Putamen (tissue), 1 donor: ENCODE measurements at regions not wholly inside any gene's neighbourhood (a gene's known extent, or its start where the extent isn't known, plus 50 kb on each side); places are given as distances from the start of the nearest gene placed in this dataset.

Source experiments
- DNase-seq: peaks from one replicate; pipeline ENCODE4 v3.0.0-alpha.2; 2016; ENCODE audit warnings: low spot score

DNA sequence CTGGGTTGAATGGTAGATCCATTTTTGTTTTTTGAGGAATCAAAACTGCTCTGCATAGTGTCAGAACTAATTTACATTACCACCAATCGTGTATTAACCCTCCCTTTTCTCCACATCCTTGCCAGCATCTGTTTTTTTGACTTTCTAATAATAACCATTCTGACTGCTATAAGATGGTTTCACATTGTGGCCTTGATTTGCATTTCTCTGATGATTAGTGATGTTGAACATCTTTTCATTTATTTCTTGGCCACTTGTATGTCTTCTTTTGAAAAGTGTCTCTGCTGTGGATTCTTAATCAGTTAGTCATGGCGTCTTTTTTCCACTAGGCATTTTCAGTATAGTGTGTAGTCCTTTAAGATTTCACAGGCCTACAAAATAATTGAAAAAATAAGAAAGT is 2144.3 kb upstream of the C9orf72 start:
- DNase-seq = no peak

DNA sequence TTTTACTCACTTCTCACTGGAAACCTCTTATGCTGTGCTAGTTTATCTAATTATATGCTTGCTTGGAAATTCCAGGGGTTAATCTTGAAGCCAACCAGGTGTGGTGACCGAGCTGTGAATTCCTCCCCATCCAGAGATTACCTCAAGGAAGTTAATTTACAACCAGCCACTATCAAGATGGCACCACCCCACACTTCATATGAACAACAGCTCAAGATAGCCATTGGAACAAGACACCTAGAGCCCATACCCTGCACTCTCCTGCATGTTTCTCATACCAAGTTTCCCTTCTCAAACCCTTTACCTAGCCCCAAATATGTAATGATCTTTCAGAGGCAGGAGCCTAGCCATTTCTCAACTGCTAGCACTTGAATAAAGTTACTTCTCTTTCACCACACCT is 2156.9 kb upstream of the C9orf72 start:
- no peak for DNase-seq

GRCh38 chr9:29740518-29740917 is 2167.2 kb upstream of the C9orf72 start:
- no peak for DNase-seq

GRCh38 chr9:29741169-29741568 is 2167.9 kb upstream of the C9orf72 start:
- DNase-seq = peak; percentile 3

GRCh38 chr9:29750062-29750461 is 2176.8 kb upstream of the C9orf72 start:
- DNase-seq = no peak

- no peak for DNase-seq
Measured at GRCh38 chr9:29751226-29751625, 2177.9 kb upstream of the C9orf72 start.

GRCh38 chr9:29753638-29754037 is 2180.4 kb upstream of the C9orf72 start:
- no peak for DNase-seq

GRCh38 chr9:29769019-29769418 is 2195.7 kb upstream of the C9orf72 start:
- no peak for DNase-seq

DNA sequence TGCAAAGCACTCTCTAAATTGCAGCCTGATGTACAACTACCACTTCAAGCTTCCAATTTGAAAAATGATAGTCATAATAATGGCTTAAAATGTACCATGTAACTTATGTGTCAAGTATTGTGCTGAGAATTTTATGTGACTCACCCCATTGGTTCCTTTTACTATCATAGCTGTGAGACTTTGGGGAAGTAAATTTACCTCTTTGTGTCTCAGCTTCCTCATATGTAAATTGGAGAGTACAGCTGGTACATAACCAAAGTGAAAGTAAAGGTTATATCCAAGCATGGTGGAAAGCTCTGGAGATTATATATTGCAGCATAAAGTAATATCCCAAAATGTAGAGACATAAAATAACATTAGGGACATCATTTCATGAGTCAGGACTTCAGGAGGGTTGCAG is 2200.4 kb upstream of the C9orf72 start:
- DNase-seq = no peak

- no peak for DNase-seq
Measured at GRCh38 chr9:29775491-29775890, 2202.2 kb upstream of the C9orf72 start.

DNA sequence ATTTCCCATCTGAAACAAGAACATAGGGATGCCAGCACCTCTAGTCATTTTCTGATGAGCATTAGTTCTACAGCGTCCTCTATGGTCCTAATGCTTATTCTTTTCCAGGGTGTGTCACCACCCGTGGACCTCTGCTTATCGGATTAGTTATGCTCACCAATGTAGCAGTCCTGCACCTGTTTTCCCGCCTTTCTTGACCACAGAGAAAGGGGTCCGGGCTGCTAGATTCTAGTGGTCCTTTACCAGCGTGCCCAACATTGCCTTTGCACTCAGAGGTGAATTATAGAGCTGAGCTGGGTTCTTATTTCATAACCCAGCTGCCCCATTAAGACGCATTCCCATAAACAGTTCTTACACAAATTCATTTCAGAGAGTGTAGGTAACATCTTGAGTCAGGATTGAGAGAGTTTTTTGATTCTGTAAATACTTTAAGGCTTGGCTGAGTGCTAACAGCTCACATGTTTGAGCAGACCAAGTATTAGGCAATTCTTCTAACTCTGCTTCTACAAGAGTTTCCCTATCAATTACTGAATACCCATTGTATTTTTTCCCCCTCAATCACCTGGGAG is 2205.1 kb upstream of the C9orf72 start:
- no peak for DNase-seq

GRCh38 chr9:29793970-29794369 is 2220.7 kb upstream of the C9orf72 start:
- DNase-seq = no peak

- DNase-seq = no peak
Measured at GRCh38 chr9:29796291-29796952, 2223.1 kb upstream of the C9orf72 start.

- no peak for DNase-seq
Measured at GRCh38 chr9:29798599-29798998, 2225.3 kb upstream of the C9orf72 start.

DNA sequence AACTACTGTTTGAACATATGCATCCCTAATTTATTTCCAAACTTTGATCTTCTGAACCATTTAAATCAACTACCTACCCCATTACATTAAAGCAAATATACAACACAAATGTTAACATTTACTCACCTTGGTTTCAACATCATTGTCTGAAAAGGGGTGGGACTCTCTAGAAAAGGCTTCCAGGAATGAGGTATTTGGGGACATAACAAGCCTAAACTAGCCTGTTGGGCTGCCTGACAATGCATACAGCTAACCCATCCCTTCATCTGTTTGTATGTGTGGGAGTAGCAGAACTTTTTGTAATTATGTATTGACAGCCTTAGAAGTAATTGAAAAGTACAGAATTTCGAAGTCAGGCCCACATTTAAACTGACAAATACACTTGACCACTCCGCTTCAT is 2225.9 kb upstream of the C9orf72 start:
- DNase-seq = no peak

DNA sequence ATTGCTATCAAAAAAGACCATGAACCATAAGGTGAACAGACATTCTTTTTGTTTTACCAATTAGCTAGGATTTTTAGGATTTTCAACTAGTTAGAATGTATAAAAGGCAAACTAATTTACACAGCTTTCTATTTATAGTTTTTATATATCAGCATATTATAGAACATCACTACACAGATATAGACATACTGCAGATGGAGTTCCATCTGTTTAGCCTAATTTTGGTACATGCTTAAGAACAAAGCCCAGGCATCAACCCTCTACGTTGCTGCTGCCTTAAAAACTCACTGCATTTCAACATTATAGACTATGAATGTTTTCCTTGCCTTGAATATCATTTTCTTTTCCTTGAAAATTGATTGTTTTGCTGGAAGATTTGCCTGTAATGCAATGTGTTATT is 2227.5 kb upstream of the C9orf72 start:
- DNase-seq = no peak

- DNase-seq = no peak
Measured at GRCh38 chr9:29802454-29802853, 2229.2 kb upstream of the C9orf72 start.

GRCh38 chr9:29806937-29807618 is 2233.8 kb upstream of the C9orf72 start:
- no peak for DNase-seq

DNA sequence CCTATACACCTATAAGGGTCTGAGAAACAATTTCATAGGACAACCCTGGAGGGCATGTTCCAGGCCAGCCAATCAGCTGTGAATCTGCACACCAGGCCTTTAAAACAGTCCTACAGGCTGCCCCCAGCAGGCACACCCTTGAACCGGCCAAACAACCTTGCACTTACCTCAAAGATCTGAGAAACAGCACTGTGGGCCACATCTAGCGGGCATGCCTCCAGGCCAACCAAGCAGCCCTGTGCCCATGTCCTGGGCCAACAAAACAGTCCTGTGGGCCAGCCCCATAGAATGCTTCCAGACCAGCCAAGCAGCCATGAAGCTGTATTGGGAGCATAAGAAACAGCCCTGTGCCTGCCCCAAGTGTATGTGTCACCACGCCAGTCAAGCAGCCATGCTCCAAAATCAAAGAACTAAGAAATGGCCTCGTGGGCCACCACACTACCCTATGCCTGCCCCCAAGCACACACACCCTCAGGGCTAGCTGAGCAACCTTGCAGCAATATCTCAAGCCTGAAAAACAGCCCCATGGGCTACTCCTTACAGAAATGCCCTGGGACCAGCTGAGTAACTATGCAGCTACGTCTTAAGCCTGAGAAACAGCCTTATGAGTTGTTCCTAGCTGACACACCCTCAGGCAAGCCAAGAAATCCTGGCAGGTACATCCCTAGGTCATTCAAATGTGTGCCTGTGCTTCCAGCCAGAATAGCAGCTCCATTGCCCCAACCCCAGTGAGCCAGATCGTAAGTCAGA is 2243.8 kb upstream of the C9orf72 start:
- DNase-seq = no peak

GRCh38 chr9:29822458-29822857 is 2249.2 kb upstream of the C9orf72 start:
- no peak for DNase-seq

DNA sequence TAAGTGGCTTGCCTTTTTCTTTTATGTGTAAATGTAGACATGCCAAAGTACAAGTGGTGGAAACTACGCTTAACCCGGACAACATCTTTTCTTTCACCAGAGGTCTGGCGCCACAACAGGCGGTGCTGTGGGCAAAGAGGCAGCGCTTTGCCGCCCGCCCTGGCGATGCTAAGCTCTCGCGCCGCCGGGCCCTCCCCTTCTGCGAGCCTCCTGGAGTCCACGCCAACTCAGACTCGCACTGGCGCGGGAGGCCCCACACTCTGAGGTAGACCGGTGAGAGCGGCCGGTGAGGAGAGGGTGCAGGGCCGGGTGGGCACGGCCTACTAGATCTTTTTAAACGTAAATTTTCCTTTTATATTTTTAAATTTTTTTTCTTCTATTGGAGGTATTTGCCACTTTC is 2253.1 kb upstream of the C9orf72 start:
- DNase-seq = no peak

GRCh38 chr9:29830821-29831220 is 2257.5 kb upstream of the C9orf72 start:
- DNase-seq = peak; percentile 10

DNA sequence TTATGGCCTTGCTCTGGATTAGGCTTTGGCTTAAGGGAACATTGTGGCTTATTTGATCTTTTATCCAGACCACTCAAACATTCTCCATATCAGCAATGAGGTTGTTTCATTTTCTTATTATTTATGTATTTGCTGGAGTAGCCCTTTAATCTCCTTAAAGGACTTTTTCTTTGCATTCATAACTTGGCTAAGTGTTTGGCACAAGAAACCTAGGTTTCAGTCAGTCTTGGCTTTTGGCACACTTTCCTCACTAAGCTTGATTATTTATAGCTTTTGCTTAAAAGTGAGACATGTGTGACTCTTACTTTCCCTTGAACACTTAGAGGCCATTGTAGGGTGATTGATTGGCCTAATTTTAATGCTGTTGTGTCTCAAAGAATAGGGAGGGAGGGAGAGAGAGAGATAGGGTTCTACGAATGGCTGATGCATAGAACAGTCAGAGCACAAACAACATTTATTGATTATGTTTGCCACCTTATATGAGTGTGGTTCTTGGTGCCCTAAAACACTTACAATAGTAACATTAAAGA is 2265.3 kb upstream of the C9orf72 start:
- DNase-seq = no peak
